ENCODE measurements at regions not wholly inside any gene's neighbourhood (a gene's known extent, or its start where the extent isn't known, plus 50 kb on each side); places are given as distances from the start of the nearest gene placed in this dataset.

DNA sequence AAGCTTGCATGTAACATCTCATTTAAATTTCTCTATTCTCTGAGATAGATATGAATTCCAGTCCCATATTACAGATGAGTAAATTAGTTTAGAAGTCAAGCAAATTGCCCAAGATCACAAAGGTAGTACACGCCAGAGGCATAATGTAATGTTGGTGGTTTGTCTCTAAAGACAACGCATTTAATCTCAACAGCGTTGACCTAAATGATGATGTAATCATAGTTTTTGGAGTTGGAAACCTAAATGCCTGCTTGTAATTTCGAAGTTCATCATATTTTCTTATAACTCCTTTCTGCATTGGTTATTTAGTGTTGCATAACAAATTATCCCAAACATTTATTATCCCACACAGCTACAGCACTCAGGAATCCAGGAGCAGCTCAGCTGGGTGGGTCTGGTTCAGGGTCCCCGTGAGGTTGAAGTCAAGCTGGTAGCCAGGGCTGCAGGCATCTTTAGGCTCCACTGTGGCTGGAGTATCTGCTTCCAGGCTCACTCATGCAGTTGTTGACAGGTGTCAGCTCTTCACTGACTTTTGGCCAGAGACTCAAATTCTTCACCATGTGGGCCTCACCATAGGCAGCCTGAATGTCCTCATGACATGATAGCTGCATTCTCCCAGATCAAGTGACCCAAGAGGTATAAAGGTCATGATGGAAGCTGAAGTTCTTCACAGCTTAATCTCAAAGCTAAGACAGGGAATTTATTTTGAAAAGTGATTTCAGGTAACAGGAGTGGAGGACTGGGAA, 122.0 kb upstream of the SPTLC3 start:
- TF ChIP-seq, protein P1, sequence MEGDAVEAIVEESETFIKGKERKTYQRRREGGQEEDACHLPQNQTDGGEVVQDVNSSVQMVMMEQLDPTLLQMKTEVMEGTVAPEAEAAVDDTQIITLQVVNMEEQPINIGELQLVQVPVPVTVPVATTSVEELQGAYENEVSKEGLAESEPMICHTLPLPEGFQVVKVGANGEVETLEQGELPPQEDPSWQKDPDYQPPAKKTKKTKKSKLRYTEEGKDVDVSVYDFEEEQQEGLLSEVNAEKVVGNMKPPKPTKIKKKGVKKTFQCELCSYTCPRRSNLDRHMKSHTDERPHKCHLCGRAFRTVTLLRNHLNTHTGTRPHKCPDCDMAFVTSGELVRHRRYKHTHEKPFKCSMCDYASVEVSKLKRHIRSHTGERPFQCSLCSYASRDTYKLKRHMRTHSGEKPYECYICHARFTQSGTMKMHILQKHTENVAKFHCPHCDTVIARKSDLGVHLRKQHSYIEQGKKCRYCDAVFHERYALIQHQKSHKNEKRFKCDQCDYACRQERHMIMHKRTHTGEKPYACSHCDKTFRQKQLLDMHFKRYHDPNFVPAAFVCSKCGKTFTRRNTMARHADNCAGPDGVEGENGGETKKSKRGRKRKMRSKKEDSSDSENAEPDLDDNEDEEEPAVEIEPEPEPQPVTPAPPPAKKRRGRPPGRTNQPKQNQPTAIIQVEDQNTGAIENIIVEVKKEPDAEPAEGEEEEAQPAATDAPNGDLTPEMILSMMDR (IDR thresholded peaks at IDR 0.05; ENCODE audit: extremely low read depth in 1 of 2, insufficient read depth in 1 of 2, low read depth in 1 of 2, low read length in 2 of 2), result no peak
- TF ChIP-seq POLR2A (IDR thresholded peaks at IDR 0.05; ENCODE audit: low read depth, low read length) (no peak), EZH2 (IDR thresholded peaks at IDR 0.05; ENCODE audit: borderline replicate concordance, low read depth, low read length, severe bottlenecking) (no peak)
- TF ChIP-seq, protein P2, sequence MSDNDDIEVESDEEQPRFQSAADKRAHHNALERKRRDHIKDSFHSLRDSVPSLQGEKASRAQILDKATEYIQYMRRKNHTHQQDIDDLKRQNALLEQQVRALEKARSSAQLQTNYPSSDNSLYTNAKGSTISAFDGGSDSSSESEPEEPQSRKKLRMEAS (IDR thresholded peaks at IDR 0.05; ENCODE audit: insufficient read depth, insufficient read length), result no peak
